ENCODE measurements at regions not wholly inside any gene's neighbourhood (a gene's known extent, or its start where the extent isn't known, plus 50 kb on each side); places are given as distances from the start of the nearest gene placed in this dataset.

DNA sequence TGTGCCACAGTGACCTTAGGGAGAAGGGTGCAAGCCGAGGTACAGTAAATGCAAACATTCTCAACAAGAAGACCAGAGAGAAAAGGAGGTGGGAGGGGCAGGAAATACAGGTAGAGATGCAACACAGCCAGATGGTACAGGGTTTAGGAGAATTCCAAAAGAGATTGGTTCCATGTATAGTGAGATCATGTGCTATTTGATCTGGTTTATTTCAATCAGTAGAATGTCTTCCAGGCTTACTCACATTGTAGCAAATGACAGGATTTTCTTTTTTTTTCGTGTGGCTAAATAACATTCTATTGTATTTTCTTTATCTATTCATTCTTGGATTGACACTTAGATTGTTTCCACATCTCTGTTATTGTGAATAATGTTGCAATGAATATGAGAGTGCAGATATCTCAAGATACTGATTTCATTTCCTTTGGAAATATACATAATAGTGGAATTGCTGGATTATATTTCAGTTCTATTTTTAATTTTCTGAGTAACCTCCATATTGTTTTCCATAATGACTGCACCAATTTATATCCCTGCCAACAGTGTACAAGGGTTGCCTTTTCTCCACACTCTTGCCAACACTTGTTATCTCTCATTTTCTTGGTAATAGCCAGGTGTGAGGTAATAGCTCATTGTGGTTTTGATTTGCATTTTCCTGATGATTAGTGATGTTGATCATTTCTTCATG lies 107.8 kb upstream of the GAS1 start:
- no peak for TF ChIP-seq EZH2phosphoT487 (IDR thresholded peaks at IDR 0.05; ENCODE audit: low read depth)
- TF ChIP-seq, protein P1, sequence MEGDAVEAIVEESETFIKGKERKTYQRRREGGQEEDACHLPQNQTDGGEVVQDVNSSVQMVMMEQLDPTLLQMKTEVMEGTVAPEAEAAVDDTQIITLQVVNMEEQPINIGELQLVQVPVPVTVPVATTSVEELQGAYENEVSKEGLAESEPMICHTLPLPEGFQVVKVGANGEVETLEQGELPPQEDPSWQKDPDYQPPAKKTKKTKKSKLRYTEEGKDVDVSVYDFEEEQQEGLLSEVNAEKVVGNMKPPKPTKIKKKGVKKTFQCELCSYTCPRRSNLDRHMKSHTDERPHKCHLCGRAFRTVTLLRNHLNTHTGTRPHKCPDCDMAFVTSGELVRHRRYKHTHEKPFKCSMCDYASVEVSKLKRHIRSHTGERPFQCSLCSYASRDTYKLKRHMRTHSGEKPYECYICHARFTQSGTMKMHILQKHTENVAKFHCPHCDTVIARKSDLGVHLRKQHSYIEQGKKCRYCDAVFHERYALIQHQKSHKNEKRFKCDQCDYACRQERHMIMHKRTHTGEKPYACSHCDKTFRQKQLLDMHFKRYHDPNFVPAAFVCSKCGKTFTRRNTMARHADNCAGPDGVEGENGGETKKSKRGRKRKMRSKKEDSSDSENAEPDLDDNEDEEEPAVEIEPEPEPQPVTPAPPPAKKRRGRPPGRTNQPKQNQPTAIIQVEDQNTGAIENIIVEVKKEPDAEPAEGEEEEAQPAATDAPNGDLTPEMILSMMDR (IDR thresholded peaks at IDR 0.05; ENCODE audit: low read depth, low read length) = no peak
- H4K20me1 ChIP-seq (ENCODE audit: insufficient read depth, low read length) = no peaks in the 10 kb centered on the region
- H3K9ac ChIP-seq (ENCODE audit: low read length) = no peak overlapping the region
- no peak overlapping the region for H3K4me2 ChIP-seq (ENCODE audit: low read length)
- H3K4me3 ChIP-seq (ENCODE audit: low read length) = no peak overlapping the region
- H3K9me3 ChIP-seq (ENCODE audit: insufficient read depth, low read length) = no peaks in the 10 kb centered on the region
- no peak overlapping the region for H3K27ac ChIP-seq (ENCODE audit: low read length)
- no peaks in the 10 kb centered on the region for H3K79me2 ChIP-seq (ENCODE audit: low read length)
- no peaks in the 10 kb centered on the region for H3K36me3 ChIP-seq (replicated peaks; ENCODE audit: low read depth, low read length)
- no peaks in the 10 kb centered on the region for H3K27me3 ChIP-seq (ENCODE audit: low read depth, low read length)
- no peaks in the 10 kb centered on the region for H3K4me1 ChIP-seq (ENCODE audit: low read length)
- H2AFZ ChIP-seq (ENCODE audit: low read depth, low read length) = no peak overlapping the region

DNA sequence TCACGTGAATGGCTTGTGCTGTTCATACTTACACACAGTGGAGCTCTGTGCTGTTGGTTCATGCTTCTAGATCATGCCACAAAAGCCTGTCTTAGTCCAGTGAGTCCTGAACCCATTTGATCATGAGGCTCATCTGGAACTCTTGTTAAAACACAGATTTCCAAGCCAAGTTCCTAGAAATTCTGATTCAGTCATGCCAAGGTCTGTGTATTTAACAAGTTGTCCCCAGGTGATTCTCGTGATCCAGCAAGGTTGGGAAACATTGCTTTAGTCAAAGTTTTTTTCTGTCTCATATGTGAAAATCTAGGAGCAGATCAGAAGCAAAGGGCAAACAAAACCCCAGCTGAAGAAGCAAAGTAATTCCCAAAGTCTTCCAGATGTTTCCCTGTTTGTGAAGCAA lies 112.5 kb upstream of the GAS1 start:
- Histone ChIP-seq H3K9me3 (ENCODE audit: insufficient read depth, low read length) (no peaks in the 10 kb centered on the region), H3K27me3 (ENCODE audit: low read depth, low read length) (no peaks in the 10 kb centered on the region), H3K4me2 (ENCODE audit: low read length) (no peak overlapping the region), H3K36me3 (replicated peaks; ENCODE audit: low read depth, low read length) (no peaks in the 10 kb centered on the region), H2AFZ (ENCODE audit: low read depth, low read length) (no peak overlapping the region), H3K9ac (ENCODE audit: low read length) (no peak overlapping the region), H3K4me3 (ENCODE audit: low read length) (no peak overlapping the region), H3K79me2 (ENCODE audit: low read length) (no peaks in the 10 kb centered on the region), H3K27ac (ENCODE audit: low read length) (no peak overlapping the region), H4K20me1 (ENCODE audit: insufficient read depth, low read length) (no peaks in the 10 kb centered on the region), H3K4me1 (ENCODE audit: low read length) (no peaks in the 10 kb centered on the region)
- TF ChIP-seq, protein P1 (IDR thresholded peaks at IDR 0.05; ENCODE audit: low read depth, low read length) = no peak
- no peak for TF ChIP-seq EZH2phosphoT487 (IDR thresholded peaks at IDR 0.05; ENCODE audit: low read depth)

DNA sequence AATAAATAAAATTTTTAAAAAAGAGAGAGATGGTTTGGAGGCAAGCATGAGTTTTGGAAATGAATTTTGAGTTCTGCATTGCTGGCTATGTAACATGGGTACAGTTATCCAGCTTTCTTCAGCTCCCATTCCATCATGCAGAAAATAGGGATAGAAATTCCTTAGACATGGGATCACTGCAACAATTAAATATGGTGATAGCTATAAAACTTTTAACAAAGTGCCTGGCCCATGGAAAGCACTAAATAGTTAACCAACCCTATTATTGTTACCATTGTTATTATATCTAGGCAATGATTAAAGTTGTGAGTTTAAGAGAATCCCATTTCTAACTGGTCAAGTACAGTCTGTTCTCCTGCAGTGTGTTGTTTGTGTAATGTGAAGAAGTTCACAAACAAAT lies 115.4 kb upstream of the GAS1 start:
- H3K4me2 ChIP-seq (ENCODE audit: low read length) = no peak overlapping the region
- no peaks in the 10 kb centered on the region for H3K27me3 ChIP-seq (ENCODE audit: low read depth, low read length)
- no peaks in the 10 kb centered on the region for H3K9me3 ChIP-seq (ENCODE audit: insufficient read depth, low read length)
- H3K4me1 ChIP-seq (ENCODE audit: low read length) = no peaks in the 10 kb centered on the region
- TF ChIP-seq, protein P1 (IDR thresholded peaks at IDR 0.05; ENCODE audit: low read depth, low read length) = no peak
- no peak for TF ChIP-seq EZH2phosphoT487 (IDR thresholded peaks at IDR 0.05; ENCODE audit: low read depth)
- H2AFZ ChIP-seq (ENCODE audit: low read depth, low read length) = no peak overlapping the region
- no peak overlapping the region for H3K9ac ChIP-seq (ENCODE audit: low read length)
- no peaks in the 10 kb centered on the region for H4K20me1 ChIP-seq (ENCODE audit: insufficient read depth, low read length)
- H3K79me2 ChIP-seq (ENCODE audit: low read length) = no peaks in the 10 kb centered on the region
- H3K27ac ChIP-seq (ENCODE audit: low read length) = no peak overlapping the region
- H3K4me3 ChIP-seq (ENCODE audit: low read length) = no peak overlapping the region
- no peaks in the 10 kb centered on the region for H3K36me3 ChIP-seq (replicated peaks; ENCODE audit: low read depth, low read length)

DNA sequence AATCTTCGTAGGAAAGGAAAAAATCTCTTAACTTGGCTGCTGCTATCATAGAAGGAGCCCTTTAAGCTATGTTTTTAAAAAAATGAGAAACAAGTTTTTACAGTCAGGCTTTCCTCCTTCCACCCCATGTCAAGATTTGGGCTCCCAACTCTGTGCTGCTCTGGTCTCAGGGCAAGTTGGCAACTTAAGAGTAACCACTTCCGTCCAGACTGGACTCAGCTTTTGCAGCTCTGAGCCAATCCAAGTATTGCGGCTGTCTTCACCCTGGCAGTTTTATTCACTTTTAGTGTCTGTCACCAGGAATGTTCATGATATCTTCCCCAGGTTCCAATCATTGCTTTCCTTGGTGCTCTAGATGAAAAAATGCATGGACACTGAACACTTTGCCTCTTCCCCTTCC lies 115.9 kb upstream of the GAS1 start:
- H4K20me1 ChIP-seq (ENCODE audit: insufficient read depth, low read length) = no peaks in the 10 kb centered on the region
- H3K4me3 ChIP-seq (ENCODE audit: low read length) = no peak overlapping the region
- H3K4me1 ChIP-seq (ENCODE audit: low read length) = no peaks in the 10 kb centered on the region
- H3K36me3 ChIP-seq (replicated peaks; ENCODE audit: low read depth, low read length) = no peaks in the 10 kb centered on the region
- H3K4me2 ChIP-seq (ENCODE audit: low read length) = no peak overlapping the region
- no peaks in the 10 kb centered on the region for H3K27me3 ChIP-seq (ENCODE audit: low read depth, low read length)
- H2AFZ ChIP-seq (ENCODE audit: low read depth, low read length) = no peak overlapping the region
- no peaks in the 10 kb centered on the region for H3K9me3 ChIP-seq (ENCODE audit: insufficient read depth, low read length)
- H3K9ac ChIP-seq (ENCODE audit: low read length) = no peak overlapping the region
- TF ChIP-seq, protein P1 (IDR thresholded peaks at IDR 0.05; ENCODE audit: low read depth, low read length) = no peak
- TF ChIP-seq EZH2phosphoT487 (IDR thresholded peaks at IDR 0.05; ENCODE audit: low read depth) = no peak
- H3K79me2 ChIP-seq (ENCODE audit: low read length) = no peaks in the 10 kb centered on the region
- H3K27ac ChIP-seq (ENCODE audit: low read length) = no peak overlapping the region
